ENCODE measurements at regions not wholly inside any gene's neighbourhood (a gene's known extent, or its start where the extent isn't known, plus 50 kb on each side); places are given as distances from the start of the nearest gene placed in this dataset.

DNA sequence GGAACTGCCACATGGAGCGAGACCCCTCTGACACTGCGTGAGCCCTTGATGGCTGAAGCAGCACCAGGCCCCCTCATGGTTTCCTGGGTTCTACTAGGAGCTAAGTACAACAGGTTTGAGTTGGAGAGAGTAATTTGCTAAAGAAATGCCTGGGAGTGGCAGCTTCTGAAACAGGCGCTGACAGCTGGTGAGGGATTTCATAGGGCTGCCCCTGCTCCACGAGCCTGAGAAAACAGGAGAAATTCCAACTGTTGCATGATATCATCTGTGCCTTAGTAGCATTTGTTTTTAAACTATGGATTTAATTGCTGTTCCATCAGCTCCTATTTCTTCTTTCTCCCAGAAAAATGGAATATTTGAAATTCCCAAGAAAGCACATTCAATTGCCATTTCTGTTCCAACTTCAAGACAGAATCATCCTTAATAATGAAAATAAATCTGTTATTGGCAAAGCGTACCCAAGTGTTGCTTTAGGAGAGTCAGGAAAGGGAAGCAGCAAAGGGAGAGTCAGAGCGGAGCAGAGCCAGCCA is 78.8 kb upstream of the ANKFN1 start:
- TF ChIP-seq POLR2A (IDR thresholded peaks at IDR 0.05) = no peak
- TF ChIP-seq, protein P1, sequence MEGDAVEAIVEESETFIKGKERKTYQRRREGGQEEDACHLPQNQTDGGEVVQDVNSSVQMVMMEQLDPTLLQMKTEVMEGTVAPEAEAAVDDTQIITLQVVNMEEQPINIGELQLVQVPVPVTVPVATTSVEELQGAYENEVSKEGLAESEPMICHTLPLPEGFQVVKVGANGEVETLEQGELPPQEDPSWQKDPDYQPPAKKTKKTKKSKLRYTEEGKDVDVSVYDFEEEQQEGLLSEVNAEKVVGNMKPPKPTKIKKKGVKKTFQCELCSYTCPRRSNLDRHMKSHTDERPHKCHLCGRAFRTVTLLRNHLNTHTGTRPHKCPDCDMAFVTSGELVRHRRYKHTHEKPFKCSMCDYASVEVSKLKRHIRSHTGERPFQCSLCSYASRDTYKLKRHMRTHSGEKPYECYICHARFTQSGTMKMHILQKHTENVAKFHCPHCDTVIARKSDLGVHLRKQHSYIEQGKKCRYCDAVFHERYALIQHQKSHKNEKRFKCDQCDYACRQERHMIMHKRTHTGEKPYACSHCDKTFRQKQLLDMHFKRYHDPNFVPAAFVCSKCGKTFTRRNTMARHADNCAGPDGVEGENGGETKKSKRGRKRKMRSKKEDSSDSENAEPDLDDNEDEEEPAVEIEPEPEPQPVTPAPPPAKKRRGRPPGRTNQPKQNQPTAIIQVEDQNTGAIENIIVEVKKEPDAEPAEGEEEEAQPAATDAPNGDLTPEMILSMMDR (IDR thresholded peaks at IDR 0.05) = no peak

All from testis (tissue), 2 donors.